ENCODE measurements at regions not wholly inside any gene's neighbourhood (a gene's known extent, or its start where the extent isn't known, plus 50 kb on each side); places are given as distances from the start of the nearest gene placed in this dataset.
"Not testable (repeated sequence)": the region's sequence is repeated elsewhere in the genome, so short reads cannot be mapped to it uniquely, and the experiment has no call there.

- no peaks in the 10 kb centered on the region for H3K4me1 Mint-ChIP-seq
- no peak for TF ChIP-seq CTCF (IDR thresholded peaks at IDR 0.05; ENCODE audit: unreplicated experiment in 3 of 3)
- no peak overlapping the region for H3K27ac Mint-ChIP-seq
- H3K27me3 Mint-ChIP-seq (ENCODE audit: low read depth), result peaks cover 5% of the 10 kb centered on the region
- H3K9me3 Mint-ChIP-seq, result peaks cover 13% of the 10 kb centered on the region
- H3K36me3 Mint-ChIP-seq (ENCODE audit: low read depth), result no peaks in the 10 kb centered on the region
- H3K4me3 Mint-ChIP-seq, result no peak overlapping the region
These were observed 231.6 kb downstream of the TFAP2B start for GRCh38 chr6:51049983-51050877.

- H3K9me3 Mint-ChIP-seq, result peaks cover 18% of the 10 kb centered on the region
- H3K4me1 Mint-ChIP-seq; H3K27me3 Mint-ChIP-seq (ENCODE audit: low read depth); H3K4me3 Mint-ChIP-seq; H3K27ac Mint-ChIP-seq; H3K36me3 Mint-ChIP-seq (ENCODE audit: low read depth): not testable (repeated sequence)
These were observed 234.0 kb downstream of the TFAP2B start for GRCh38 chr6:51052716-51053115.

GRCh38 chr6:51055316-51055715 lies 236.6 kb downstream of the TFAP2B start:
- H3K4me3 Mint-ChIP-seq; H3K27me3 Mint-ChIP-seq (ENCODE audit: low read depth); H3K27ac Mint-ChIP-seq; H3K36me3 Mint-ChIP-seq (ENCODE audit: low read depth); H3K4me1 Mint-ChIP-seq: not testable (repeated sequence)
- H3K9me3 Mint-ChIP-seq, result peaks cover 18% of the 10 kb centered on the region

- Mint-ChIP-seq H3K36me3 (ENCODE audit: low read depth) (no peaks in the 10 kb centered on the region), H3K27me3 (ENCODE audit: low read depth) (no peaks in the 10 kb centered on the region), H3K27ac (no peak overlapping the region), H3K4me3 (no peak overlapping the region), H3K9me3 (peaks cover 17% of the 10 kb centered on the region), H3K4me1 (no peaks in the 10 kb centered on the region)
- TF ChIP-seq CTCF (IDR thresholded peaks at IDR 0.05; ENCODE audit: unreplicated experiment in 3 of 3), result no peak
These were observed 238.6 kb downstream of the TFAP2B start for GRCh38 chr6:51057296-51057695.

GRCh38 chr6:51060262-51060762 lies 241.6 kb downstream of the TFAP2B start:
- TF ChIP-seq CTCF (IDR thresholded peaks at IDR 0.05; ENCODE audit: unreplicated experiment in 3 of 3), result no peak
- H3K4me3 Mint-ChIP-seq, result no peak overlapping the region
- H3K27me3 Mint-ChIP-seq (ENCODE audit: low read depth), result no peaks in the 10 kb centered on the region
- H3K9me3 Mint-ChIP-seq, result peaks cover 5% of the 10 kb centered on the region
- H3K4me1 Mint-ChIP-seq, result no peaks in the 10 kb centered on the region
- H3K27ac Mint-ChIP-seq, result no peak overlapping the region
- no peaks in the 10 kb centered on the region for H3K36me3 Mint-ChIP-seq (ENCODE audit: low read depth)

GRCh38 chr6:51062166-51062722 lies 243.6 kb downstream of the TFAP2B start:
- H3K9me3 Mint-ChIP-seq, result no peaks in the 10 kb centered on the region
- no peaks in the 10 kb centered on the region for H3K27me3 Mint-ChIP-seq (ENCODE audit: low read depth)
- H3K4me3 Mint-ChIP-seq, result no peak overlapping the region
- H3K4me1 Mint-ChIP-seq, result no peaks in the 10 kb centered on the region
- TF ChIP-seq CTCF (IDR thresholded peaks at IDR 0.05; ENCODE audit: unreplicated experiment in 3 of 3), result no peak
- H3K27ac Mint-ChIP-seq, result no peak overlapping the region
- H3K36me3 Mint-ChIP-seq (ENCODE audit: low read depth), result no peaks in the 10 kb centered on the region

All from nephron (organoid).